Breast epithelium (tissue), 4 donors: ENCODE measurements at regions not wholly inside any gene's neighbourhood (a gene's known extent, or its start where the extent isn't known, plus 50 kb on each side); places are given as distances from the start of the nearest gene placed in this dataset.

ENCODE experiments used
- DNase-seq, 2 donors: peaks; one replicate each; pipeline ENCODE4 v3.0.0-alpha.2; 2019; ENCODE audit warnings: low spot score in 2 of 2
- H3K27ac ChIP-seq, 2 donors: fragments of 200-600 bp; sonication (generic) in 1 of 2; one replicate each; pipeline ENCODE4 v1.5.1; 2016 to 2019; ENCODE audit warnings: mild to moderate bottlenecking in 1 of 2
- H3K27me3 ChIP-seq, 2 donors: fragments of 200-600 bp; sonication (generic) in 1 of 2; one replicate each; pipeline versions ENCODE4 v1.5.1 to v1.6.0; 2017 to 2019; ENCODE audit warnings: control low read depth in 1 of 2, mild to moderate bottlenecking in 1 of 2
- H3K36me3 ChIP-seq: fragments of 200-600 bp; one replicate; pipeline ENCODE4 v1.5.1; 2019
- H3K4me1 ChIP-seq, 2 donors: fragments of 200-600 bp; sonication (generic); one replicate each; pipeline ENCODE4 v1.5.1; 2016 to 2019; ENCODE audit warnings: control low read depth in 1 of 2
- H3K4me3 ChIP-seq, 3 donors: fragments of 200-600 bp; sonication (generic); 1 replicate in 2 of 3; 2 replicates in 1 of 3; pipeline ENCODE4 v1.5.1; 2016 to 2019; ENCODE audit warnings: mild to moderate bottlenecking in 3 of 3, moderate library complexity in 2 of 3
- H3K9me3 ChIP-seq, 2 donors: fragments of 200-600 bp; sonication (generic) in 1 of 2; one replicate each; pipeline ENCODE4 v1.5.1; 2016 to 2019; ENCODE audit warnings: control low read depth in 1 of 2
- CTCF ChIP-seq, 3 donors: fragments of 450-650 bp; IDR thresholded peaks; one replicate each; pipeline ENCODE4 v1.5.1; 2016 to 2017; ENCODE audit warnings: antibody characterized with exemption in 3 of 3, mild to moderate bottlenecking in 3 of 3, moderate library complexity in 3 of 3
- POLR2A ChIP-seq: fragments of 450-650 bp; IDR thresholded peaks from one replicate; pipeline ENCODE4 v1.6.1; 2016; ENCODE audit warnings: antibody characterized with exemption, mild to moderate bottlenecking, moderate library complexity
- POLR2AphosphoS5 ChIP-seq, 3 donors: sonication (generic); formaldehyde crosslinking; IDR thresholded peaks; one replicate each; pipeline ENCODE4 v1.6.1; 2017; ENCODE audit warnings: antibody characterized with exemption in 3 of 3
- intact Hi-C: fragments of 100-400 bp; cut with DNase I; formaldehyde crosslinking; loops from one replicate; pipeline ENCODE4 v1.15.1; 2023; ENCODE audit warnings: low total_unique reads

GRCh38 chr6:98241630-98242029 lies 592.7 kb upstream of the POU3F2 start:
- DNase-seq, result no peak
- H3K27me3 ChIP-seq, result no peaks in the 10 kb centered on the region
- H3K27ac ChIP-seq, result no peak overlapping the region
- intact Hi-C loops, result no loop called here
- H3K4me1 ChIP-seq, result no peaks in the 10 kb centered on the region
- no peak overlapping the region for H3K4me3 ChIP-seq
- H3K36me3 ChIP-seq, result no peaks in the 10 kb centered on the region
- TF ChIP-seq POLR2A (no peak), POLR2AphosphoS5 (IDR thresholded peaks at IDR 0.05) (no peak), CTCF (IDR thresholded peaks at IDR 0.05) (no peak)
- H3K9me3 ChIP-seq, result no peaks in the 10 kb centered on the region

DNA sequence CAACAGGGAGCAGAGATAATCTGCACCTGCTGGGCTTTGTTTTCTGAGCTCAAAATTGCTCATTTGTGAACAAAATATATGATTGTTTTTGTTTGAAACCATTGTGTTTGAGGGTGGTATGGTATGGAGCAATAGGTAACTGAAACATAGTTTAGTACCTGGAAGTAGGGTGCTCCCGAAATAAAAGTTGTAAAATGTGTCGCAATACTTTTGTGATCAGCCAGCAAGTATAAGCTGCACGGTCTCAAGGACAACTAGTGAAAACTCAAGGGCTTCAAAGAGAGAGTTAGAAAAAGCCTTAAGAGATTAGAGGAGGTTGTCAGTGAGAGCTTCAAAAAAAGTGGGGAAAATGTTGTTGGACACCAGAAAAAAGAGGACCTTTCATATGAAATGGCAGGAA lies 579.8 kb upstream of the POU3F2 start:
- Histone ChIP-seq H3K36me3 (no peaks in the 10 kb centered on the region), H3K4me3 (no peak overlapping the region), H3K9me3 (no peaks in the 10 kb centered on the region), H3K27ac (no peak overlapping the region), H3K27me3 (no peaks in the 10 kb centered on the region), H3K4me1 (no peaks in the 10 kb centered on the region)
- DNase-seq, result no peak
- intact Hi-C loops, result no loop called here
- TF ChIP-seq CTCF (IDR thresholded peaks at IDR 0.05) (no peak), POLR2AphosphoS5 (IDR thresholded peaks at IDR 0.05) (no peak), POLR2A (no peak)

GRCh38 chr6:98260382-98260781 lies 574.0 kb upstream of the POU3F2 start:
- Histone ChIP-seq H3K27ac (no peak overlapping the region), H3K9me3 (no peaks in the 10 kb centered on the region), H3K36me3 (no peaks in the 10 kb centered on the region), H3K4me3 (no peak overlapping the region), H3K27me3 (no peaks in the 10 kb centered on the region), H3K4me1 (no peaks in the 10 kb centered on the region)
- no peak for TF ChIP-seq POLR2AphosphoS5 (IDR thresholded peaks at IDR 0.05)
- no peak for TF ChIP-seq CTCF (IDR thresholded peaks at IDR 0.05)
- TF ChIP-seq POLR2A, result no peak
- intact Hi-C loops, result no loop called here
- no peak for DNase-seq

DNA sequence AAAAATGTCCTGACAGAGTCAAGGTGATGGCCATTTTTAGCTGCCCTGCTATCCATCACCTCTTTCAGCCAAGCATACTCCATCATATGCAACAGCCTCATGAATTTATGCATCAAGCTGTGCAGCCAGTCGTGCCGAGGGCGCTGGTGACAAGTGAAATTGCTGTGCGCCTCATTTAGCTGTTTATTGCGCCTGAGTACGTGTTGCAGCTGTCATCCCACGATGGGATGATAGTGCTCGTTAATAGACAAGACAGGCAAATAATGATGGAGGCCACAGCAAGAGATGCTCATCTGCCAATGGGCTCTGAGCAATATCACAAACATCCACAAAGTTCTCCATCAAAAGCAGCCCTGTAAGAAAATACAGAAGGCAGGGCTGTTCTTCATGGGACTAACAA lies 562.3 kb upstream of the POU3F2 start:
- no peaks in the 10 kb centered on the region for H3K36me3 ChIP-seq
- no peaks in the 10 kb centered on the region for H3K27me3 ChIP-seq
- H3K4me3 ChIP-seq, result no peak overlapping the region
- intact Hi-C loops, result no loop called here
- no peak for TF ChIP-seq POLR2AphosphoS5 (IDR thresholded peaks at IDR 0.05)
- no peak for TF ChIP-seq POLR2A
- no peak for TF ChIP-seq CTCF (IDR thresholded peaks at IDR 0.05)
- DNase-seq, result no peak
- no peaks in the 10 kb centered on the region for H3K9me3 ChIP-seq
- no peaks in the 10 kb centered on the region for H3K4me1 ChIP-seq
- no peak overlapping the region for H3K27ac ChIP-seq

- no peaks in the 10 kb centered on the region for H3K9me3 ChIP-seq
These were observed 559.7 kb upstream of the POU3F2 start for GRCh38 chr6:98274691-98275090.

More at GRCh38 chr6:98274691-98275090, 559.7 kb upstream of the POU3F2 start:
- intact Hi-C loops, result no loop called here
- Histone ChIP-seq H3K4me3 (no peak overlapping the region), H3K4me1 (no peaks in the 10 kb centered on the region), H3K36me3 (no peaks in the 10 kb centered on the region), H3K27ac (no peak overlapping the region), H3K27me3 (no peaks in the 10 kb centered on the region)
- DNase-seq, result no peak
- no peak for TF ChIP-seq POLR2AphosphoS5 (IDR thresholded peaks at IDR 0.05)
- TF ChIP-seq CTCF (IDR thresholded peaks at IDR 0.05), result no peak
- TF ChIP-seq POLR2A, result no peak
